HL-60/S4 treated with retinoic acid at 250 ng/mL for 4 days and 3 days (cell line): ENCODE measurements at regions not wholly inside any gene's neighbourhood (a gene's known extent, or its start where the extent isn't known, plus 50 kb on each side); places are given as distances from the start of the nearest gene placed in this dataset.

Experiments
- in situ Hi-C: fragments of 300-500 bp; cut with MboI; formaldehyde crosslinking; loops from 2 replicates; pipeline ENCODE4 v1.7.0; 2022; ENCODE audit warnings: low sequenced_read_pairs

- in situ Hi-C loops = no loop called here
Observed at GRCh38 chr17:37796076-37796475, 51.2 kb upstream of the HNF1B start.
